NCI-H2196 (cell line): ENCODE measurements at regions not wholly inside any gene's neighbourhood (a gene's known extent, or its start where the extent isn't known, plus 50 kb on each side); places are given as distances from the start of the nearest gene placed in this dataset.
"Not testable (repeated sequence)": the region's sequence is repeated elsewhere in the genome, so short reads cannot be mapped to it uniquely, and the experiment has no call there.

Source experiments
- DNase-seq: peaks from one replicate; lab custom pipeline; 2025; ENCODE audit not compliant: unreplicated experiment; lab: John Stamatoyannopoulos, UW

GRCh38 chr7:51591223-51591622 lies 274.6 kb upstream of the COBL start:
- DNase-seq = no peak

DNA sequence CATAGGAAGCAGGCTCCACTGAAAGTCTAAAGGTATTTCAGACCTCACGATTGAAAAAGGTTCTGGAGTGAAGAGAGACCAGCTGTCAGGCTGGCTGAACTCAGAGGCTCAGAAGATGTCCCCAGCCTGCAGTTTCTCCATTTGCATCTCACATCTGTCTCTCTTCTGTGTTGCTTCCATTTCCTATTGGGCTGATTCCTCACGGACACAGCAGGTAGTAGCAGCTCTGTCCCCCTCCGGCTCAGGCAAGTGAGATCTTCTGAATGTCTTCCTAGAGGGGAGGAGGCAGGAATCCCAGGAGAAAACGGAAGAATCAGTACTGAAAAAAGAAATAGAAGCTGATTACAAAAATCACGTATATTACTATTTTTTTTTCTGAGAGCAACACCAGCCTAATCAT lies 274.1 kb upstream of the COBL start:
- no peak for DNase-seq

- no peak for DNase-seq
Observed at GRCh38 chr7:51589111-51589510, 272.5 kb upstream of the COBL start.

- no peak for DNase-seq
Observed at GRCh38 chr7:51587604-51588003, 271.0 kb upstream of the COBL start.

DNA sequence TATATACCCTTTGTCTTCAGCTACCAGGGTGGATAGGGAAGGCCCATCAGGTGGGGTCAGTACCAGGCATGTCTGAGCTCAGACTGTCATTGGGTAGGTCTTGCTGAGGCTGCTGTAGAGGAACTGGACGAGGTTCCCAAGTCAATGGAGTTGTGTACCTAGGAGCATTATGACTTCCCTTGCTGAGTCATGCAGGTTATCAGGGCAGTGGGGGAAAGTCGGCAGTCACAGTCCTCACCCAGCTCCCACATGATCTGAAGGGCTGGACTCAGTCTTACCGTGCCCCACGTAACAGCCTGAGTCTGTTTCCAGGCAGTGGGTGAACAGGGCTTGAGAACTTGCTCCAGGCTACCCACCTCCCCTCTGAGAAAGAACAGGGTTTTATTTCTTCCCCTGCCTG lies 260.8 kb upstream of the COBL start:
- DNase-seq = no peak

DNA sequence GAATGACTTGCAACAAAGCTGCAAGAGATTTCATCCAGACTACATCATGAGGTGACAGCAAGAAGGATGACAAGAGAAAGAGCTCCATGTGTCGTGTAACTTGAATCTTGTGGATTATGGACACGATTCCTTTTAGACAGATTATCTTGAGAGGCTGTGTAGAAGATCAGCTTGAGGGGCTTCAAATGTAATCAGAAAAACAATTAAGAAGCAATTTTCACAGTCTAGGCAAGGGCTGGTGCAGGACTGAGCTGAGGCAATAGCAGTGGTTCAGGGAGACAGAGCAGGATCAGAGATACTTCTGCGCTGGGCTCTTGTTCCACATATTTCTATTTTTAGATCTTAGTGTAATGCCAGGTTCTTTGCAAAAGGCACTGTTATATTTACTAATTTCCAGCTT lies 253.0 kb upstream of the COBL start:
- no peak for DNase-seq

DNA sequence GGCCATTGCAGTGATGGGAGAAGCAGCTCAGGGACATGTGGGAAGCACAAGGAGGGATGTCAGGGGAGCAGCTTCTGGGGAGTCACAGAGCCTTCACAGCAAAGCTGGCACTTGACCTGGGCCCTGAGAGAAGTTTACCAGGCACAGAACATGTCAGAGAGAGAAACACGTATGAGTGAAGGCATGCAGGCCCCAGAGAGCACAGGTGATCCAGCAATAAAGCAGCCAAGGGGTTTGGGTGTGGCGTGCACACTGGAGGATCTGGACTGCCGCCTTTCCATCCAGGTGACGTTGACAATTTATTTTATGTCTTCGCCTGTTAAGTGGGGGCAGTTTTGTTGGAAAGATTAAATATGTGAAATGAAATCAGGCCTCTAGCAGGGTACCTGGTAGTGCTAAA lies 252.6 kb upstream of the COBL start:
- no peak for DNase-seq

GRCh38 chr7:51551070-51551469 lies 234.5 kb upstream of the COBL start:
- DNase-seq = no peak

- DNase-seq = no peak
Observed at GRCh38 chr7:51545131-51545530, 228.5 kb upstream of the COBL start.

GRCh38 chr7:51543801-51544553 lies 227.4 kb upstream of the COBL start:
- no peak for DNase-seq

DNA sequence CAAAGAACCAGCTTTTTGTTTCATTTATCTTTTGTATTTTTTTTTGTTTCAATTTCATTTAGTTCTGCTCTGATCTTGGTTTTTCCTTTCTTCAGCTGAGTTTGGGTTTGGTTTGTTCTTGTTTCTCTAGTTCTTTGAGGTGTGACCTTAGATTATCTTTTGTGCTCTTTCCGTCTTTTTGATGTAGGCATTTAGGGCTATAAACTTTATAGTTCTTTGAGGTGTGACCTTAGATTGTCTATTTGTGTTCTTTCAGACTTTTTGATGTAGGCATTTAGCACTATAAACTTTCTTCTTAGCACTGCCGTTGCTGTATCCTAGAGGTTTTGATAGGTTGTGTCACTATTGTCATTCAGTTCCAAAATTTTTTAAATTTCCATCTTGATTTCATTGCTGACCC lies 224.3 kb upstream of the COBL start:
- DNase-seq = not testable (repeated sequence)

DNA sequence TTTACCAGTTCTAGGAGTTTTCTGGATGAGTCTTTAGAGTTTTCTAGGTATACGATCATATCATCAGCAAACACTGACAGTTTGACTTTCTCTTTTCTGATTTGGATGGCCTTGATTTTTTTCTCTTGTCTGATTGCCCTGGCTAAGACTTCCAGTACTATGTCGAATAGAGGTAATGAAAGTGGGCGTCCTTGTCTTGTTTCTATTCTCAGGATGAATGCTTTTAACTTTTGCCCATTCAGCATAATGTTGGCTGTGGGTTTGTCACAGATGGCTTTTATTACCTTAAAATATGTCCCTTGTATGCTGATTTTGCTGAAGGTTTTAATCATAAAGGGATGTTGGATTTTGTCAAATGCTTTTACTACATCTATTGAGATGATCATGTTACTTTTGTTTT lies 223.2 kb upstream of the COBL start:
- no peak for DNase-seq

DNA sequence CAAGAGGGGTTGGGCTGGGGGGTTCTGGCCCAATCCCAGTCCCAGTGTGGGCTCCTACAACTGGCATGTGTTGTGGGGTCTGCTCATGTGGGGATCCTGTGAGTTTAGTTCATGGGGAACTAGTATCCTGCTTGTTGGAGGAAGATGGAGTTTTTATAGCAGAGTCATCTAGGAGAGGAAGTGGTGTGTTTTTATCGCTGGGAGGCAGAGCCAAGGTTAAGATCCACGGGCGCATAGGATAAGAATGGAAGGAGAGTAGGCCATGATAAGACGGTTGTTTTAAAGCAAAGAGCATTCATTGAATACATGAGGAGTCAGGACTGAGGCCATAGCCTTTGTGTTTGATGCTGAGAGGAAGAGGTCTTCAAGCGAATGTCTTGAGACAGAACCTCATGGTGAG lies 211.6 kb upstream of the COBL start:
- no peak for DNase-seq

- DNase-seq = no peak
Observed at GRCh38 chr7:51521694-51522312, 205.2 kb upstream of the COBL start.

- DNase-seq = no peak
Observed at GRCh38 chr7:51521054-51521453, 204.4 kb upstream of the COBL start.

DNA sequence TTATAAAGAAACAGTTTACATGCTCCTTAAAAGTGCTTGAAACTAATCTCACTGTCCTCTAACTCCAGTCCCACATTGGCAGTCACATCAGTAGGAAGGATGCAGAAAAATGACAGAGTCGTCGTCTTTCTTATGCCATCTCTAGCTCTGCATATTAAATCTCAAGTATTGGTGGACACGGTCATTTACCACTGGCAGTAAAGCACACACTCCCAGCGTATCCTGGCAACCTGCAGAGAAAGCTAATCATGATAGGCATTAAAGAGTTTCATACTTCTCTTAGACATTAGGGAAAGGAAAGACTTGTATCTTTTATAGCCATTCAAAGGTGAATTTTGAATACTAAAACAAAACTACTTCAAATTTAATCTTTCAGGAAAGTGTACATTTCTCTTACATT lies 202.0 kb upstream of the COBL start:
- DNase-seq = no peak

- DNase-seq = no peak
Observed at GRCh38 chr7:51517187-51517586, 200.6 kb upstream of the COBL start.

- DNase-seq = no peak
Observed at GRCh38 chr7:51501620-51502019, 185.0 kb upstream of the COBL start.

GRCh38 chr7:51482976-51483375 lies 166.4 kb upstream of the COBL start:
- no peak for DNase-seq

GRCh38 chr7:51481421-51481820 lies 164.8 kb upstream of the COBL start:
- no peak for DNase-seq

DNA sequence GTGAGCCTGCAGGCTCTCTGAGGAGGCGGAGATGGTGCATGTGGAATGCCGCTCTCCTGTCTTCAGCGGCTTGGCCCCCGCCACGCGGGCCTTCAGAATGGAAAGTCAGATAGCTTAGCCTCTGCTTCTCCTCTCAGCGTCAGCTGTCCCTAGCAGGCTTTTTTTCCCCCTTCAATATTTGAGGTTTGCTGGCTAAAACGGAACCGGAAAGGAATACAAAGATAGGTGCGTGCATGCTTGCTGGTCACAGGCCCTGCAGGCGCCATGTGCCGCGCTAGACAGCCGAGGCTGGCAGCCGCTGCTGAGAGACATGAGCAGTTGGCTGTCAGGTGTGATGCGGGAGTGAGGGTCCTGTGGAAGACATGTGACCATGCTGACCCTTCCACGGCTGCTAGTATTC lies 161.2 kb upstream of the COBL start:
- DNase-seq = no peak

GRCh38 chr7:51477323-51477722 lies 160.7 kb upstream of the COBL start:
- DNase-seq = no peak

DNA sequence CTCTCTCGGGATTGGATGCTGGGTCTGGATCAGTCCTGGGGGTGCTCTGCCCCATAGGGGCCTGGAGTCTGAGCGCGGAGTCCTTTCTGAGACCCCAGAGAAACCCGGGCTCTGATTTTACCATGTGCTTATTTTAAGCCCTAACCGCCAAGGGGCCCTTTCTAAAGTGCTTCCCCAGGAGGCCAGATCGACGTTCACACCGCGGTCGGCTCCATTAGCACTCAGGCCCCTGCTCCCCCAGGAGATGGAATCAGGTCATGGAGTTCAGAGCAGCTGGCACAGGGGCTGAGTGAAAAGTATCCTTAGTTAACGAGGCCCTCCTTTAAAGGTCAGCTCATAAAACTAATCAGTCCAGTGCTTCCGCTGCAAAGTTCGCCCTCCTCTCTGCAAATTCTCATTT lies 159.4 kb upstream of the COBL start:
- DNase-seq = no peak
